K562 (cell line): ENCODE measurements at regions not wholly inside any gene's neighbourhood (a gene's known extent, or its start where the extent isn't known, plus 50 kb on each side); places are given as distances from the start of the nearest gene placed in this dataset.
A peak's percentile ranks its signal among the peaks of the same experiment; 100 is the strongest.

ENCODE experiments used
- BRCA1 ChIP-seq, 2 experiments: fragments of 450-650 bp in 1 of 2; sonication (generic) in 1 of 2; formaldehyde crosslinking in 1 of 2; IDR thresholded peaks; 2 replicates each; pipeline versions ENCODE4 v1.5.0 to v1.6.1; 2017 to 2020; ENCODE audit warnings: mild to moderate bottlenecking in 1 of 2, missing genetic modification reagents in 1 of 2
- GTF2E2 ChIP-seq: fragments of 200-800 bp; sonication (Bioruptor generic); IDR thresholded peaks from 2 replicates; pipeline ENCODE4 v1.6.1; 2016; ENCODE audit warnings: missing genetic modification characterization, missing compliant biosample characterization
- MAFF ChIP-seq: IDR thresholded peaks from 2 replicates; pipeline ENCODE4 v1.6.1; 2012; ENCODE audit warnings: low read length, improper control_type of control experiment
- MTA1 ChIP-seq: fragments of 450-650 bp; IDR thresholded peaks from 2 replicates; pipeline ENCODE4 v1.6.1; 2017; ENCODE audit warnings: borderline replicate concordance
- PHB2 ChIP-seq: fragments of 450-650 bp; IDR thresholded peaks from 2 replicates; pipeline ENCODE4 v1.6.1; 2017; ENCODE audit warnings: low read depth
- POLR2A ChIP-seq: fragments of 450-650 bp; conservative IDR thresholded peaks from 2 replicates; pipeline ENCODE4 v1.6.1; 2016
- SIN3A ChIP-seq, 2 experiments: fragments of 150-350 bp in 1 of 2; IDR thresholded peaks; 2 replicates each; pipeline ENCODE4 v1.6.1; 2011 to 2016; ENCODE audit warnings: borderline replicate concordance in 2 of 2, low read depth in 2 of 2, low read length in 2 of 2, mild to moderate bottlenecking in 2 of 2, moderate library complexity in 2 of 2; ENCODE audit not compliant: control insufficient read depth in 1 of 2
- SRSF7 ChIP-seq: fragments of 200-400 bp; formaldehyde crosslinking; optimal IDR thresholded peaks from 2 replicates; pipeline ENCODE3; 2017; ENCODE audit warnings: mild to moderate bottlenecking, low read depth, low read length
- TEAD4 ChIP-seq, 2 experiments: sonication (generic) in 1 of 2; formaldehyde crosslinking in 1 of 2; IDR thresholded peaks; 2 replicates each; pipeline versions ENCODE4 v1.6.1 to v1.8.0; 2012 to 2022; ENCODE audit warnings: borderline replicate concordance in 1 of 2, inconsistent platforms in 1 of 2, low read length in 1 of 2, mild to moderate bottlenecking in 1 of 2, missing genetic modification reagents in 1 of 2
- ZNF121 ChIP-seq: sonication (generic); formaldehyde crosslinking; conservative IDR thresholded peaks from 2 replicates; pipeline ENCODE4 v1.8.0; 2022; ENCODE audit warnings: missing genetic modification reagents
- ZSCAN29 ChIP-seq: fragments of 450-650 bp; IDR thresholded peaks from 2 replicates; pipeline ENCODE4 v1.6.1; 2017
- TF ChIP-seq, protein P1 (sequence below): conservative IDR thresholded peaks from 2 replicates; pipeline ENCODE4 v1.6.1; 2011; ENCODE audit warnings: low read depth, mild to moderate bottlenecking, low read length; ENCODE audit not compliant: control insufficient read depth
- TF ChIP-seq, protein P2 (sequence below): fragments of 450-650 bp; IDR thresholded peaks from 2 replicates; pipeline ENCODE4 v1.6.1; 2017; ENCODE audit warnings: antibody characterized with exemption
- TF ChIP-seq, protein P3 (sequence below), 3 experiments: fragments of 200-800 bp in 1 of 3; sonication (Bioruptor generic) in 1 of 3; sonication (generic) in 1 of 3; formaldehyde crosslinking in 1 of 3; IDR thresholded peaks; 2 replicates each; pipeline versions ENCODE4 v1.6.1 to v1.8.0; 2016 to 2022; ENCODE audit warnings: mild to moderate bottlenecking in 2 of 3, missing compliant biosample characterization in 2 of 3, missing genetic modification characterization in 2 of 3, missing genetic modification reagents in 1 of 3
- TF ChIP-seq, protein P4 (sequence below): fragments of 250-450 bp; sonication (Bioruptor Pico); IDR thresholded peaks from 2 replicates; pipeline ENCODE4 v1.4.0; 2020; ENCODE audit warnings: mild to moderate bottlenecking, moderate library complexity

DNA sequence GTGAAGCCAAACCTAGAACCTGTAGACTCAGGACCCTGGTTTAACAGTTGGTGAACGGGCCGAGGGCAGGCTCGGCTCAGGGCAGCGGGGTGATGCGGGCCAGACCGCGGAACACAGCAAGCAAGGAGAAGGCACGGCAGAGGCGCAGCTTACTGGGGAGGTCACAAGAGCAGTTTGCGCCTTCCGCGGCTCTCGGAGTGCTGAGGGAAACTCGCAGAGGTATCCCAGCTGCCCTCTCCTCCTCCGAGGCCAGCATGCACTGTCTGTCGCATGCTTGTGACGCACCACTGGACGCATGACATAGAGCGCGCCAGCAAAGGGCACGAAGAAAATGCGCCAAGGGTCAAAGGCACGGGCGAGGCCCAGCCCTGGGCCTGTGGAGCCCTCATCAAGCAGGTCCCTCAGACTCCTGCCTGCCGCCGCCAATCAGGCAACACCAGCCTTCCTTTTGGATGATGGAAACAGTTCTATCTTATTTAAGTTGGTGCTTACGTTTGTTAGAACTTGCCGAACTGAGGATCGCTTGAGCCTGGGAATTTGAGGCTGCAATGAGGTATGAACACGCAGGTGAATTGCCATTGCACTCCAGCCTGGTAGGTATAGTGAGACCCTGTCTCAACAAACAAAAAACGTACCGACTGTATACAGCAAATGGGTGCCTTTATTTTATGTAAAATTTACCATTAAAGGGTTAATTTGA, 574.3 kb upstream of the GHITM start (continued):
- TF ChIP-seq PHB2 (no peak), SRSF7 (no peak), SIN3A (IDR thresholded peaks at IDR 0.05; ENCODE audit: borderline replicate concordance in 2 of 2, control insufficient read depth in 1 of 2, low read depth in 2 of 2, low read length in 2 of 2) (no peak), GTF2E2 (tag) (no peak), MAFF (no peak), POLR2A (no peak), ZNF121 (CRISPR knock-in tag) (no peak), MTA1 (peak; percentile 62; the same call in 1 of the 2 replicates), BRCA1 (IDR thresholded peaks at IDR 0.05) (no peak), BRCA1 (CRISPR knock-in tag; IDR thresholded peaks at IDR 0.05) (no peak), TEAD4 (IDR thresholded peaks at IDR 0.05; ENCODE audit: low read length) (no peak), TEAD4 (CRISPR knock-in tag; IDR thresholded peaks at IDR 0.05; ENCODE audit: borderline replicate concordance) (no peak), ZSCAN29 (no peak)
- TF ChIP-seq, protein P1, sequence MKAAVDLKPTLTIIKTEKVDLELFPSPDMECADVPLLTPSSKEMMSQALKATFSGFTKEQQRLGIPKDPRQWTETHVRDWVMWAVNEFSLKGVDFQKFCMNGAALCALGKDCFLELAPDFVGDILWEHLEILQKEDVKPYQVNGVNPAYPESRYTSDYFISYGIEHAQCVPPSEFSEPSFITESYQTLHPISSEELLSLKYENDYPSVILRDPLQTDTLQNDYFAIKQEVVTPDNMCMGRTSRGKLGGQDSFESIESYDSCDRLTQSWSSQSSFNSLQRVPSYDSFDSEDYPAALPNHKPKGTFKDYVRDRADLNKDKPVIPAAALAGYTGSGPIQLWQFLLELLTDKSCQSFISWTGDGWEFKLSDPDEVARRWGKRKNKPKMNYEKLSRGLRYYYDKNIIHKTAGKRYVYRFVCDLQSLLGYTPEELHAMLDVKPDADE, result no peak
- TF ChIP-seq, protein P2, sequence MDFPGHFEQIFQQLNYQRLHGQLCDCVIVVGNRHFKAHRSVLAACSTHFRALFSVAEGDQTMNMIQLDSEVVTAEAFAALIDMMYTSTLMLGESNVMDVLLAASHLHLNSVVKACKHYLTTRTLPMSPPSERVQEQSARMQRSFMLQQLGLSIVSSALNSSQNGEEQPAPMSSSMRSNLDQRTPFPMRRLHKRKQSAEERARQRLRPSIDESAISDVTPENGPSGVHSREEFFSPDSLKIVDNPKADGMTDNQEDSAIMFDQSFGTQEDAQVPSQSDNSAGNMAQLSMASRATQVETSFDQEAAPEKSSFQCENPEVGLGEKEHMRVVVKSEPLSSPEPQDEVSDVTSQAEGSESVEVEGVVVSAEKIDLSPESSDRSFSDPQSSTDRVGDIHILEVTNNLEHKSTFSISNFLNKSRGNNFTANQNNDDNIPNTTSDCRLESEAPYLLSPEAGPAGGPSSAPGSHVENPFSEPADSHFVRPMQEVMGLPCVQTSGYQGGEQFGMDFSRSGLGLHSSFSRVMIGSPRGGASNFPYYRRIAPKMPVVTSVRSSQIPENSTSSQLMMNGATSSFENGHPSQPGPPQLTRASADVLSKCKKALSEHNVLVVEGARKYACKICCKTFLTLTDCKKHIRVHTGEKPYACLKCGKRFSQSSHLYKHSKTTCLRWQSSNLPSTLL, result no peak
- TF ChIP-seq, protein P3, sequence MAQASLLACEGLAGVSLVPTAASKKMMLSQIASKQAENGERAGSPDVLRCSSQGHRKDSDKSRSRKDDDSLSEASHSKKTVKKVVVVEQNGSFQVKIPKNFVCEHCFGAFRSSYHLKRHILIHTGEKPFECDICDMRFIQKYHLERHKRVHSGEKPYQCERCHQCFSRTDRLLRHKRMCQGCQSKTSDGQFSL (CRISPR knock-in tag; IDR thresholded peaks at IDR 0.05), result no peak
- TF ChIP-seq, protein P3 (tag; IDR thresholded peaks at IDR 0.05), result no peak
- TF ChIP-seq, protein P4, sequence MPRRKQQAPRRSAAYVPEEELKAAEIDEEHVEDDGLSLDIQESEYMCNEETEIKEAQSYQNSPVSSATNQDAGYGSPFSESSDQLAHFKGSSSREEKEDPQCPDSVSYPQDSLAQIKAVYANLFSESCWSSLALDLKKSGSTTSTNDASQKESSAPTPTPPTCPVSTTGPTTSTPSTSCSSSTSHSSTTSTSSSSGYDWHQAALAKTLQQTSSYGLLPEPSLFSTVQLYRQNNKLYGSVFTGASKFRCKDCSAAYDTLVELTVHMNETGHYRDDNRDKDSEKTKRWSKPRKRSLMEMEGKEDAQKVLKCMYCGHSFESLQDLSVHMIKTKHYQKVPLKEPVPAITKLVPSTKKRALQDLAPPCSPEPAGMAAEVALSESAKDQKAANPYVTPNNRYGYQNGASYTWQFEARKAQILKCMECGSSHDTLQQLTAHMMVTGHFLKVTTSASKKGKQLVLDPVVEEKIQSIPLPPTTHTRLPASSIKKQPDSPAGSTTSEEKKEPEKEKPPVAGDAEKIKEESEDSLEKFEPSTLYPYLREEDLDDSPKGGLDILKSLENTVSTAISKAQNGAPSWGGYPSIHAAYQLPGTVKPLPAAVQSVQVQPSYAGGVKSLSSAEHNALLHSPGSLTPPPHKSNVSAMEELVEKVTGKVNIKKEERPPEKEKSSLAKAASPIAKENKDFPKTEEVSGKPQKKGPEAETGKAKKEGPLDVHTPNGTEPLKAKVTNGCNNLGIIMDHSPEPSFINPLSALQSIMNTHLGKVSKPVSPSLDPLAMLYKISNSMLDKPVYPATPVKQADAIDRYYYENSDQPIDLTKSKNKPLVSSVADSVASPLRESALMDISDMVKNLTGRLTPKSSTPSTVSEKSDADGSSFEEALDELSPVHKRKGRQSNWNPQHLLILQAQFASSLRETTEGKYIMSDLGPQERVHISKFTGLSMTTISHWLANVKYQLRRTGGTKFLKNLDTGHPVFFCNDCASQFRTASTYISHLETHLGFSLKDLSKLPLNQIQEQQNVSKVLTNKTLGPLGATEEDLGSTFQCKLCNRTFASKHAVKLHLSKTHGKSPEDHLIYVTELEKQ (CRISPR knock-in tag), result no peak
